ENCODE measurements at regions not wholly inside any gene's neighbourhood (a gene's known extent, or its start where the extent isn't known, plus 50 kb on each side); places are given as distances from the start of the nearest gene placed in this dataset.

DNA sequence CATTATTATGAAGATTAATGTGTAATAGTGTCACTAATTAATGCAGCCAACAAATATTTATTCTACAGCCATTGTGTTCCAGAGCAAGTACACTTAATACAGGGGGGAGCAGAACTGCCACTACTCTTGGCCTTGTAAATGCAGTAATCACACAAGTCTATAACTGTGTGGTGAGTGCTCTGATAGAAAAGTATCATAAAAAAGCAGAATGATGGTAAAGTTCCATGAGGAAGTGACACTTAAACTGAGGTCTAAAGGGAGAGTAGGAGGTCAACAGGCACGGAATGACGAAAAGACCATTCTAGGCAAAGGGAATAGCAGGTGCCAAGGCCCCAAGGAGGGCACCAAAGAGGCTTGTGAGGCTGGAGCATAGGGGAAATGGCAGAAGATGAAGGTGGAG lies 142.9 kb downstream of the OSTF1 start:
- TF ChIP-seq POLR2A (IDR thresholded peaks at IDR 0.05) (no peak), CTCF (IDR thresholded peaks at IDR 0.05) (no peak)
